ENCODE measurements at regions not wholly inside any gene's neighbourhood (a gene's known extent, or its start where the extent isn't known, plus 50 kb on each side); places are given as distances from the start of the nearest gene placed in this dataset.

DNA sequence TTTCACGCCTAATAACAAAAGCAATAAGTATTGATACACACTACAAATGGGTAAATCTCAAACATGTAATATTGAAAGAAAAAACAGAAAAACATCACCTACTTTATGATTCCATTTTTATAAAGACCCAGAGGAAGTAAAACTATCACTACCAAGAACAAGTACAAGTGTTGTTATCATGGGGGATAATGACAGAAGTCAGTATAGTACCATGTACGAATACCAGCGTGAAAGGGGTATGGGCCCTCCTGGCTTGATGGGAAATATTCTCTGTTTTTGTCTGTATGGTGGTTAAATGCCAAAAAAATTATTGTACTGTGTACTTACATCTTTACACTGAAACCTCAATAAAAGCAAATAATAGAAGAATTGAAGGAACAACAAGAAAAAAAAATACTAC, 665.7 kb downstream of the TMEM182 start:
- TF ChIP-seq, protein P1, sequence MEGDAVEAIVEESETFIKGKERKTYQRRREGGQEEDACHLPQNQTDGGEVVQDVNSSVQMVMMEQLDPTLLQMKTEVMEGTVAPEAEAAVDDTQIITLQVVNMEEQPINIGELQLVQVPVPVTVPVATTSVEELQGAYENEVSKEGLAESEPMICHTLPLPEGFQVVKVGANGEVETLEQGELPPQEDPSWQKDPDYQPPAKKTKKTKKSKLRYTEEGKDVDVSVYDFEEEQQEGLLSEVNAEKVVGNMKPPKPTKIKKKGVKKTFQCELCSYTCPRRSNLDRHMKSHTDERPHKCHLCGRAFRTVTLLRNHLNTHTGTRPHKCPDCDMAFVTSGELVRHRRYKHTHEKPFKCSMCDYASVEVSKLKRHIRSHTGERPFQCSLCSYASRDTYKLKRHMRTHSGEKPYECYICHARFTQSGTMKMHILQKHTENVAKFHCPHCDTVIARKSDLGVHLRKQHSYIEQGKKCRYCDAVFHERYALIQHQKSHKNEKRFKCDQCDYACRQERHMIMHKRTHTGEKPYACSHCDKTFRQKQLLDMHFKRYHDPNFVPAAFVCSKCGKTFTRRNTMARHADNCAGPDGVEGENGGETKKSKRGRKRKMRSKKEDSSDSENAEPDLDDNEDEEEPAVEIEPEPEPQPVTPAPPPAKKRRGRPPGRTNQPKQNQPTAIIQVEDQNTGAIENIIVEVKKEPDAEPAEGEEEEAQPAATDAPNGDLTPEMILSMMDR (IDR thresholded peaks at IDR 0.05), result no peak
- TF ChIP-seq POLR2A (IDR thresholded peaks at IDR 0.05), result no peak

Data from testis (tissue), 2 donors.